Natural killer cell (primary cell): ENCODE measurements at regions not wholly inside any gene's neighbourhood (a gene's known extent, or its start where the extent isn't known, plus 50 kb on each side); places are given as distances from the start of the nearest gene placed in this dataset.

ENCODE experiments used
- ATAC-seq, 3 donors: fragments of 150-1000 bp in 2 of 3; fragments of 200-7000 bp in 1 of 3; cut with Tn5 transposase; 1 replicate in 1 of 3; 2 replicates in 2 of 3; pipeline ENCODE4 v1.10.0; 2021; ENCODE audit warnings: mild to moderate bottlenecking in 2 of 3, moderate library complexity in 2 of 3
- DNase-seq, 2 donors: peaks; one replicate each; pipeline versions ENCODE4 v3.0.0 to v3.0.0-alpha.2; 2013 to 2021; ENCODE audit warnings: mixed read lengths in 1 of 2
- H3K27ac ChIP-seq: one replicate; pipeline ENCODE4 v1.5.1; 2013; ENCODE audit warnings: mild to moderate bottlenecking, low read length
- H3K27me3 ChIP-seq: one replicate; pipeline ENCODE4 v1.6.1; 2013; ENCODE audit warnings: low read length; ENCODE audit not compliant: control insufficient read depth, insufficient read depth
- H3K36me3 ChIP-seq: one replicate; pipeline ENCODE4 v1.6.1; 2013; ENCODE audit warnings: low read length; ENCODE audit not compliant: control insufficient read depth, insufficient read depth
- H3K4me1 ChIP-seq: one replicate; pipeline ENCODE4 v1.6.1; 2013; ENCODE audit warnings: low read length; ENCODE audit not compliant: control insufficient read depth, insufficient read depth
- H3K4me3 ChIP-seq: one replicate; pipeline ENCODE4 v1.5.1; 2013; ENCODE audit warnings: low read length
- H3K9me3 ChIP-seq: one replicate; pipeline ENCODE4 v1.6.1; 2013; ENCODE audit warnings: low read length; ENCODE audit not compliant: control insufficient read depth, insufficient read depth
- H3K27ac Mint-ChIP-seq, 2 donors: one replicate each; pipeline ENCODE4 v1.8.0; 2022; ENCODE audit warnings: mild to moderate bottlenecking in 2 of 2, mixed read lengths in 2 of 2, moderate library complexity in 1 of 2
- H3K27me3 Mint-ChIP-seq, 2 donors: one replicate each; pipeline ENCODE4 v1.8.0; 2022; ENCODE audit warnings: low read depth in 2 of 2, mixed read lengths in 2 of 2
- H3K36me3 Mint-ChIP-seq: one replicate; pipeline ENCODE4 v1.8.0; 2022; ENCODE audit warnings: mixed read lengths
- H3K4me1 Mint-ChIP-seq, 2 donors: one replicate each; pipeline ENCODE4 v1.8.0; 2022; ENCODE audit warnings: mixed read lengths in 2 of 2
- H3K4me3 Mint-ChIP-seq: one replicate; pipeline ENCODE4 v1.8.0; 2022; ENCODE audit warnings: mild to moderate bottlenecking, moderate library complexity, mixed read lengths
- H3K9me3 Mint-ChIP-seq, 2 donors: one replicate each; pipeline ENCODE4 v1.8.0; 2022; ENCODE audit warnings: mixed read lengths in 2 of 2
- CTCF ChIP-seq: fragments of 200-600 bp; IDR thresholded peaks from one replicate; pipeline ENCODE4 v1.8.0; 2022; ENCODE audit warnings: antibody characterized with exemption
- WGBS: methylation state at CpG from one replicate; pipeline ENCODE4 v1.1.7; 2013; ENCODE audit warnings: missing lambda C conversion rate; ENCODE audit not compliant: insufficient coverage; 5-methylcytosine and 5-hydroxymethylcytosine counted together
- intact Hi-C: fragments of 100-400 bp; cut with micrococcal nuclease; formaldehyde crosslinking; loops from one replicate; pipeline ENCODE4 v1.14.2; 2022

GRCh38 chr16:5863071-5863606, 765.5 kb upstream of the EEF2KMT start:
- intact Hi-C loops, result no loop called here
- Histone ChIP-seq H3K4me3 (no peak overlapping the region), H3K36me3 (no peaks in the 10 kb centered on the region), H3K27ac (no peak overlapping the region), H3K27me3 (no peaks in the 10 kb centered on the region), H3K4me1 (no peaks in the 10 kb centered on the region), H3K9me3 (no peaks in the 10 kb centered on the region)
- WGBS, result 57% methylated on average over 15 of the region's 15 CpGs
- DNase-seq (no peak), ATAC-seq (no peak)
- H3K27me3 Mint-ChIP-seq, result peaks cover 0 to 5% of the 10 kb centered on the region in 2 donors
- TF ChIP-seq CTCF, result no peak
- H3K36me3 Mint-ChIP-seq, result no peaks in the 10 kb centered on the region
- H3K4me3 Mint-ChIP-seq, result no peak overlapping the region
- H3K9me3 Mint-ChIP-seq, result no peaks in the 10 kb centered on the region
- no peaks in the 10 kb centered on the region for H3K4me1 Mint-ChIP-seq
- H3K27ac Mint-ChIP-seq, result no peak overlapping the region

- H3K9me3 Mint-ChIP-seq, result no peaks in the 10 kb centered on the region
- WGBS, result 57% methylated on average over 16 of the region's 16 CpGs
- no peaks in the 10 kb centered on the region for H3K36me3 Mint-ChIP-seq
- intact Hi-C loops, result no loop called here
- H3K9me3 ChIP-seq, result no peaks in the 10 kb centered on the region
- peaks cover 0 to 2% of the 10 kb centered on the region in 2 donors for H3K27me3 Mint-ChIP-seq
- DNase-seq (no peak), ATAC-seq (no peak)
- TF ChIP-seq CTCF, result no peak
- no peak overlapping the region for H3K27ac Mint-ChIP-seq
- H3K4me1 Mint-ChIP-seq, result no peaks in the 10 kb centered on the region
- H3K4me3 ChIP-seq, result no peak overlapping the region
- H3K4me1 ChIP-seq, result no peaks in the 10 kb centered on the region
- no peak overlapping the region for H3K27ac ChIP-seq
- H3K36me3 ChIP-seq, result no peaks in the 10 kb centered on the region
- no peaks in the 10 kb centered on the region for H3K27me3 ChIP-seq
- H3K4me3 Mint-ChIP-seq, result no peak overlapping the region
Observed at GRCh38 chr16:5862103-5862840, 764.7 kb upstream of the EEF2KMT start.

- Mint-ChIP-seq H3K36me3 (no peaks in the 10 kb centered on the region), H3K27ac (no peak overlapping the region), H3K4me3 (no peak overlapping the region), H3K27me3 (no peaks in the 10 kb centered on the region), H3K9me3 (no peaks in the 10 kb centered on the region), H3K4me1 (no peaks in the 10 kb centered on the region)
- 65% methylated on average over 4 of the region's 5 CpGs for WGBS
- H3K4me1 ChIP-seq, result no peaks in the 10 kb centered on the region
- H3K36me3 ChIP-seq, result no peaks in the 10 kb centered on the region
- H3K27ac ChIP-seq, result no peak overlapping the region
- no peak for TF ChIP-seq CTCF
- intact Hi-C loops, result no loop called here
- no peaks in the 10 kb centered on the region for H3K27me3 ChIP-seq
- no peak overlapping the region for H3K4me3 ChIP-seq
- ATAC-seq (no peak), DNase-seq (no peak)
- H3K9me3 ChIP-seq, result no peaks in the 10 kb centered on the region
Observed at GRCh38 chr16:5861241-5861640, 763.6 kb upstream of the EEF2KMT start.

GRCh38 chr16:5858180-5858579, 760.6 kb upstream of the EEF2KMT start:
- Histone ChIP-seq H3K4me1 (no peaks in the 10 kb centered on the region), H3K4me3 (no peak overlapping the region), H3K27ac (no peak overlapping the region), H3K9me3 (no peaks in the 10 kb centered on the region), H3K27me3 (no peaks in the 10 kb centered on the region), H3K36me3 (no peaks in the 10 kb centered on the region)
- Mint-ChIP-seq H3K9me3 (no peaks in the 10 kb centered on the region), H3K36me3 (no peaks in the 10 kb centered on the region), H3K27me3 (no peaks in the 10 kb centered on the region), H3K4me3 (no peak overlapping the region), H3K4me1 (no peaks in the 10 kb centered on the region), H3K27ac (no peak overlapping the region)
- DNase-seq (no peak), ATAC-seq (no peak)
- no peak for TF ChIP-seq CTCF
- 63% methylated on average over 4 of the region's 4 CpGs for WGBS
- intact Hi-C loops, result no loop called here
